A549 (cell line): ENCODE measurements at regions not wholly inside any gene's neighbourhood (a gene's known extent, or its start where the extent isn't known, plus 50 kb on each side); places are given as distances from the start of the nearest gene placed in this dataset.

Experiments
- CHD2 ChIP-seq: fragments of 150-350 bp; IDR thresholded peaks from 2 replicates; pipeline ENCODE4 v1.6.1; 2014; ENCODE audit warnings: low read length; ENCODE audit not compliant: partially characterized antibody
- CTCF ChIP-seq: fragments of >200 bp; sonication (Bioruptor Twin); formaldehyde crosslinking; IDR thresholded peaks from 3 replicates; pipeline ENCODE4 v1.5.1; 2016
- EP300 ChIP-seq, 2 experiments: fragments of >200 bp; sonication (Bioruptor Twin); formaldehyde crosslinking; IDR thresholded peaks; 2 replicates in 1 of 2; 3 replicates in 1 of 2; pipeline ENCODE4 v1.6.1; 2016 to 2017
- FOSL2 ChIP-seq, 2 experiments: fragments of 450-650 bp in 1 of 2; fragments of >200 bp in 1 of 2; sonication (Bioruptor Twin) in 1 of 2; formaldehyde crosslinking; IDR thresholded peaks; 2 replicates each; pipeline versions ENCODE4 v1.5.0 to v1.6.1; 2016 to 2020; ENCODE audit warnings: mild to moderate bottlenecking in 1 of 2, moderate library complexity in 1 of 2
- POLR2A ChIP-seq: IDR thresholded peaks from 2 replicates; pipeline ENCODE4 v1.6.1; 2012; ENCODE audit warnings: mild to moderate bottlenecking, low read length
- RAD21 ChIP-seq, 2 experiments: fragments of >200 bp in 1 of 2; sonication (Bioruptor Twin) in 1 of 2; formaldehyde crosslinking in 1 of 2; IDR thresholded peaks in 1 of 2; conservative IDR thresholded peaks in 1 of 2; 2 replicates in 1 of 2; 3 replicates in 1 of 2; pipeline ENCODE4 v1.6.1; 2012 to 2018; ENCODE audit warnings: inconsistent platforms in 1 of 2
- TF ChIP-seq, protein P1 (sequence below): fragments of 200-600 bp; sonication (generic); IDR thresholded peaks from 2 replicates; pipeline ENCODE4 v1.6.1; 2016; ENCODE audit warnings: antibody characterized with exemption, mild to moderate bottlenecking, moderate library complexity

DNA sequence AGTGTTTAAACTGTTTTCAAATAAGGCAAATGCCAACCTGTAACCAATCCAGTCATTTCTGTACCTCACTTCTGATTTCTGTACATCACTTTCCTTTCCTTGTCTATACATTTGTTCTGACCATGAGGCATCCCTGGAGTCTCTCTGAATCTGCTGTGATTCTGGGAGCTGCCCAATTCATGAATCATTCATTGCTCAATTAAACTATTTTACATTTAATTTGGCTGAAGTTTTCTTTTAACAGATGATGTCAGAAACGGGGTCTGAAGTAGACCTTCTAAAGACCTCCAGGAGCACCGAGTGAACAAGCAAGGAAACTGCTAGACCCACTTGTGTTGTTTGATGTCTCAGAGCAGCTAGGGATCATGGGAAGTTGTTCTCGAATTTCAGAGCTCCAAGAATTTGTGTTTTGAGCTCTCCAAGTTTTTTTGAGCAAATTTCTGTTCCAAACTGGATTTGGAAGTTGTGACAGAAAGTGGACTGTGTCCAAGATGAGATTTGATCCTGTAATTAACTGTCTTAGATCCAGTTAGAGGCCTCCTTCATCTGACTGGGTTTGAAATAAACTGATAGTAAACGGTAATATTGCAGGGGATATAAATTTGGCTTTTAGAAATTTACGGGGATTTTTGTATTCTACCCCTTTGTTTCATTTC is 490.8 kb upstream of the ST8SIA4 start:
- TF ChIP-seq CTCF (no peak), POLR2A (no peak), EP300 (IDR thresholded peaks at IDR 0.05) (no peak), CHD2 (no peak), FOSL2 (IDR thresholded peaks at IDR 0.05) (no peak), FOSL2 (CRISPR knock-in tag; IDR thresholded peaks at IDR 0.05) (no peak), RAD21 (conservative IDR thresholded peaks at IDR 0.05 in 1 of 2, IDR thresholded peaks at IDR 0.05 in 1 of 2) (no peak)
- TF ChIP-seq, protein P1, sequence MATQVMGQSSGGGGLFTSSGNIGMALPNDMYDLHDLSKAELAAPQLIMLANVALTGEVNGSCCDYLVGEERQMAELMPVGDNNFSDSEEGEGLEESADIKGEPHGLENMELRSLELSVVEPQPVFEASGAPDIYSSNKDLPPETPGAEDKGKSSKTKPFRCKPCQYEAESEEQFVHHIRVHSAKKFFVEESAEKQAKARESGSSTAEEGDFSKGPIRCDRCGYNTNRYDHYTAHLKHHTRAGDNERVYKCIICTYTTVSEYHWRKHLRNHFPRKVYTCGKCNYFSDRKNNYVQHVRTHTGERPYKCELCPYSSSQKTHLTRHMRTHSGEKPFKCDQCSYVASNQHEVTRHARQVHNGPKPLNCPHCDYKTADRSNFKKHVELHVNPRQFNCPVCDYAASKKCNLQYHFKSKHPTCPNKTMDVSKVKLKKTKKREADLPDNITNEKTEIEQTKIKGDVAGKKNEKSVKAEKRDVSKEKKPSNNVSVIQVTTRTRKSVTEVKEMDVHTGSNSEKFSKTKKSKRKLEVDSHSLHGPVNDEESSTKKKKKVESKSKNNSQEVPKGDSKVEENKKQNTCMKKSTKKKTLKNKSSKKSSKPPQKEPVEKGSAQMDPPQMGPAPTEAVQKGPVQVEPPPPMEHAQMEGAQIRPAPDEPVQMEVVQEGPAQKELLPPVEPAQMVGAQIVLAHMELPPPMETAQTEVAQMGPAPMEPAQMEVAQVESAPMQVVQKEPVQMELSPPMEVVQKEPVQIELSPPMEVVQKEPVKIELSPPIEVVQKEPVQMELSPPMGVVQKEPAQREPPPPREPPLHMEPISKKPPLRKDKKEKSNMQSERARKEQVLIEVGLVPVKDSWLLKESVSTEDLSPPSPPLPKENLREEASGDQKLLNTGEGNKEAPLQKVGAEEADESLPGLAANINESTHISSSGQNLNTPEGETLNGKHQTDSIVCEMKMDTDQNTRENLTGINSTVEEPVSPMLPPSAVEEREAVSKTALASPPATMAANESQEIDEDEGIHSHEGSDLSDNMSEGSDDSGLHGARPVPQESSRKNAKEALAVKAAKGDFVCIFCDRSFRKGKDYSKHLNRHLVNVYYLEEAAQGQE: no peak
